Dendritic cell treated with granulocyte-macrophage colony-stimulating factor and Interleukin-4, amounts not matched to agents 40 ng/mL and 50 ng/mL, for 4 days (primary cell): ENCODE measurements at regions not wholly inside any gene's neighbourhood (a gene's known extent, or its start where the extent isn't known, plus 50 kb on each side); places are given as distances from the start of the nearest gene placed in this dataset.

Experiments
- H3K27ac Mint-ChIP-seq: one replicate; pipeline ENCODE4 v1.8.0; 2022; ENCODE audit warnings: mild to moderate bottlenecking, mixed read lengths
- H3K27me3 Mint-ChIP-seq: one replicate; pipeline ENCODE4 v1.8.0; 2022; ENCODE audit warnings: mild to moderate bottlenecking, mixed read lengths
- H3K36me3 Mint-ChIP-seq: one replicate; pipeline ENCODE4 v1.8.0; 2022; ENCODE audit warnings: low read depth, mixed read lengths
- H3K4me1 Mint-ChIP-seq: one replicate; pipeline ENCODE4 v1.8.0; 2022; ENCODE audit warnings: low read depth, mixed read lengths
- H3K4me3 Mint-ChIP-seq: one replicate; pipeline ENCODE4 v1.8.0; 2022; ENCODE audit warnings: mild to moderate bottlenecking, moderate library complexity, mixed read lengths
- H3K9me3 Mint-ChIP-seq: one replicate; pipeline ENCODE4 v1.8.0; 2022; ENCODE audit warnings: mixed read lengths
- intact Hi-C: fragments of 100-400 bp; cut with micrococcal nuclease; formaldehyde crosslinking; loops from one replicate; pipeline ENCODE4 v1.15.0; 2022

GRCh38 chrX:113966791-113967190 lies 617.1 kb upstream of the HTR2C start:
- Mint-ChIP-seq H3K27ac (no peak overlapping the region), H3K27me3 (no peaks in the 10 kb centered on the region), H3K36me3 (no peaks in the 10 kb centered on the region), H3K9me3 (no peaks in the 10 kb centered on the region), H3K4me1 (peaks cover 9% of the 10 kb centered on the region), H3K4me3 (no peak overlapping the region)
- intact Hi-C loops = no loop called here

GRCh38 chrX:113962343-113962742 lies 621.5 kb upstream of the HTR2C start:
- no peaks in the 10 kb centered on the region for H3K27me3 Mint-ChIP-seq
- no peaks in the 10 kb centered on the region for H3K36me3 Mint-ChIP-seq
- intact Hi-C loops = no loop called here
- no peak overlapping the region for H3K4me3 Mint-ChIP-seq
- H3K9me3 Mint-ChIP-seq = no peaks in the 10 kb centered on the region
- no peak overlapping the region for H3K27ac Mint-ChIP-seq
- no peaks in the 10 kb centered on the region for H3K4me1 Mint-ChIP-seq

- peaks cover under 1% of the 10 kb centered on the region for H3K4me1 Mint-ChIP-seq
Observed at GRCh38 chrX:113959912-113960626, 623.8 kb upstream of the HTR2C start.

DNA sequence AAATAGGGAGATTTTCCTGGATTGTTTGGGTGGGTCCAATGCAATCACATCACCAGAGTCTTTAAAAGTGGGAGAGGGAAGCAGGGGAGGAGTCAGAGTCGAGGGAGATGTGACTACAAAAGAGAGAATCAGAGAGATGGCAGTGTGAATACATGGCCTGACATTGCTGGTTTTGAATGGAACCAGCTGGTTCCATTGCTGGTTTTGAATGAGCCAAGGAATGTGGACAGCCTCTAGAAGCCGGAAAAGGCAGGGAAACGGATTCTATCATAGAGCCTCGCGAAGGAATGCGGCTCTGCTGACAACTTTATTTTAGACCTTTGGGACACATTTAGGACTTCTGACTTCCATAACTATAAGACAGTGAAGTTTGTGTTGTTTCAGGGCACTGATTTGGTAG lies 627.0 kb upstream of the HTR2C start:
- intact Hi-C loops = no loop called here
- no peak overlapping the region for H3K4me3 Mint-ChIP-seq
- H3K27me3 Mint-ChIP-seq = no peaks in the 10 kb centered on the region
- H3K4me1 Mint-ChIP-seq = peaks cover 12% of the 10 kb centered on the region
- H3K9me3 Mint-ChIP-seq = peaks cover 1% of the 10 kb centered on the region
- no peaks in the 10 kb centered on the region for H3K36me3 Mint-ChIP-seq
- H3K27ac Mint-ChIP-seq = no peak overlapping the region

More at GRCh38 chrX:113959912-113960626, 623.8 kb upstream of the HTR2C start:
- intact Hi-C loops = no loop called here
- H3K4me3 Mint-ChIP-seq = no peak overlapping the region
- H3K9me3 Mint-ChIP-seq = no peaks in the 10 kb centered on the region
- no peaks in the 10 kb centered on the region for H3K36me3 Mint-ChIP-seq
- no peaks in the 10 kb centered on the region for H3K27me3 Mint-ChIP-seq
- no peak overlapping the region for H3K27ac Mint-ChIP-seq

DNA sequence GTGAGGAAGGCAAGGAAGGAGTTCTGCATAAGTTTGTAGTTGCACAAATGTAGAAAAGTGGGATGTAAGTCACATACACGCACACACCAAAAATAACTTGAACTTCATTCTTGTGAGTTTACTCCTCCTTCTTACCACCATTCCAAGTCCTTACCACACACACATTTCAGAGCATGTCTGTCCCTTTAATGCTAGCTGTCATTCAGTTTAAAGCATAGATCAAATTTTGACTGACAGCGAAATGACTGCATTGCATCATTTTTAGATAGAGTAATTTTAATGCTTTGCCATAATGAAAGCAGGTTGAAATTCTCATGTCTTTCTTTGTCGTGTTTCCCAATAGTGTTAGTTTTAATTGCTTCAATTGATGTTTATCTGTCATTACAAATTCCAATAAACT lies 629.6 kb upstream of the HTR2C start:
- Mint-ChIP-seq H3K4me1 (peaks cover 12% of the 10 kb centered on the region), H3K36me3 (no peaks in the 10 kb centered on the region), H3K27me3 (no peaks in the 10 kb centered on the region), H3K9me3 (peaks cover 8% of the 10 kb centered on the region), H3K27ac (no peak overlapping the region), H3K4me3 (no peak overlapping the region)
- intact Hi-C loops = no loop called here

DNA sequence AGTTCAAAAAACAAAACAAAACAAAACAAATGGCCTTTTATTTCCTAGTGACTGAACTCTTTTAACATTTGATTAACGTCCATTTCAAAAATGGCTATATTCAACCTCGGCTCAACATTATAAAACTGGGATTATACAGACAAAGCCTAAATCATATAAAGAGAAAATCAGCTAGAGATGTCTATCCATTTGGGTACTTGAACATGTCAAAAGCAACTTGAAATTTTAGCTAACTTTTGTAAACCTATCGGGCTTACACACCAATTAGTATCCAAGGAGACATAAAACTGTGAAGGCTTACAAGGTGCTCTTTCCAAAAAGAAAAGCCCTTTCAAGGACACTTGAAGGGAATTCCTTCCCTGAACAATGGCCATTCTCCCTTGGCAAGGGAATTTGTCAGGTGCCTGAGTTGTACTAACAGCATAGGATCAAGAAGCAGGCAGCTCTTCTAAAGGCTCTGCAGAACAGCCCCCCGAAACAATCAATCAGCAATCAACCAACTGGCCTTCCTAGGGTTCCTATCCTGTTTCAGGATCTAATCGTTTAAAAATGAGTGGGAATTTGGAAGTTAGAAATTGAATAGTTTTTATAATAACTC lies 633.7 kb upstream of the HTR2C start:
- H3K36me3 Mint-ChIP-seq = no peaks in the 10 kb centered on the region
- intact Hi-C loops = no loop called here
- no peak overlapping the region for H3K27ac Mint-ChIP-seq
- no peak overlapping the region for H3K4me3 Mint-ChIP-seq
- H3K9me3 Mint-ChIP-seq = peaks cover 8% of the 10 kb centered on the region
- H3K27me3 Mint-ChIP-seq = no peaks in the 10 kb centered on the region
- peaks cover 12% of the 10 kb centered on the region for H3K4me1 Mint-ChIP-seq

DNA sequence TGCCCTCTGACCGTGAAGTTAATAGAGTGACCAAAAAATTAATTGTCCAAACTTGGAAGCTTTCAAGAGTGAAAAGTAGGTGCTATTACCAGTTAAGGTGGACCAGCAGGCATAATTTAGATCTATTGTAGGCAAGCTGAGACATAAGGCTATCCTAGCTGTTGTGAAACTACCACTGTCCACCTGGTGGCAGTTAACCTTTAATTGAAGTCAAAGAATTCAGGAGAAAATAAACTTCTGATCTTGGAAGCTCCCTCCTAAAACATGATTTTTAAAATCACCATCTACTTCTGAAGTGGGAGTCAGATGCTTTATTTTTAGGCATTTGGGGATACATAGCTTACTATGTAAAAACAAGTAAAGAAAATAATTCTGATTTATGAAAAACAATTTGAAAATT lies 636.3 kb upstream of the HTR2C start:
- Mint-ChIP-seq H3K27ac (no peak overlapping the region), H3K9me3 (peaks cover 8% of the 10 kb centered on the region), H3K4me1 (no peaks in the 10 kb centered on the region), H3K4me3 (no peak overlapping the region), H3K36me3 (no peaks in the 10 kb centered on the region), H3K27me3 (no peaks in the 10 kb centered on the region)
- intact Hi-C loops = no loop called here

- peaks cover 9% of the 10 kb centered on the region for H3K4me1 Mint-ChIP-seq
- intact Hi-C loops = no loop called here
- no peaks in the 10 kb centered on the region for H3K36me3 Mint-ChIP-seq
- no peaks in the 10 kb centered on the region for H3K27me3 Mint-ChIP-seq
- no peak overlapping the region for H3K27ac Mint-ChIP-seq
- H3K9me3 Mint-ChIP-seq = no peaks in the 10 kb centered on the region
- H3K4me3 Mint-ChIP-seq = no peak overlapping the region
Observed at GRCh38 chrX:113935518-113935917, 648.4 kb upstream of the HTR2C start.

GRCh38 chrX:113933931-113934330 lies 650.0 kb upstream of the HTR2C start:
- Mint-ChIP-seq H3K4me1 (peaks cover 9% of the 10 kb centered on the region), H3K4me3 (no peak overlapping the region), H3K27ac (no peak overlapping the region), H3K9me3 (no peaks in the 10 kb centered on the region), H3K36me3 (no peaks in the 10 kb centered on the region), H3K27me3 (no peaks in the 10 kb centered on the region)
- intact Hi-C loops = no loop called here

DNA sequence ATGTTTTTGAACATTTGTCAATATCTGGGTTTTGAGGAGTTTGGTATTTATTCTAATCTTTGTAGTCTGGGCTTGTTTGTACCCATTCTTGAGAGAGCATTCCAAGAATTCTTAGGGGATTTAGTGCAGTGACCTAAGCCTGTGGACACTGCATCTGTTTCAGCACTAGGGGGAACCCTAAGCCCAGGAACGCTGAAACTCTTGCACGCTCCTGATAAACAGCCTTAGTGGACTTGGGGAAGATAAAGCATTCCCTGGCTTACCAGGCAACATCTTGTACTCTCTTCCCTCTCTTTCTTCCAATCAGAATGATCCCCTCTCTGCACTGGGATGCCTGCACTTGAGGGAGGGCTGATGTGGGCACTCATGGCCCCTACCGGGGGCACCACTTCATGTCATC lies 654.9 kb upstream of the HTR2C start:
- Mint-ChIP-seq H3K36me3 (no peaks in the 10 kb centered on the region), H3K4me1 (no peaks in the 10 kb centered on the region), H3K27me3 (no peaks in the 10 kb centered on the region), H3K9me3 (no peaks in the 10 kb centered on the region), H3K27ac (no peak overlapping the region), H3K4me3 (no peak overlapping the region)
- intact Hi-C loops = loop anchor here (1.0 kb wide), 1 partner anchor 146 kb away; no protein-coding TSS in a partner anchor

GRCh38 chrX:113920661-113921060 lies 663.2 kb upstream of the HTR2C start:
- H3K4me1 Mint-ChIP-seq = no peaks in the 10 kb centered on the region
- H3K4me3 Mint-ChIP-seq = no peak overlapping the region
- no peaks in the 10 kb centered on the region for H3K9me3 Mint-ChIP-seq
- no peak overlapping the region for H3K27ac Mint-ChIP-seq
- H3K27me3 Mint-ChIP-seq = no peaks in the 10 kb centered on the region
- intact Hi-C loops = no loop called here
- no peaks in the 10 kb centered on the region for H3K36me3 Mint-ChIP-seq

DNA sequence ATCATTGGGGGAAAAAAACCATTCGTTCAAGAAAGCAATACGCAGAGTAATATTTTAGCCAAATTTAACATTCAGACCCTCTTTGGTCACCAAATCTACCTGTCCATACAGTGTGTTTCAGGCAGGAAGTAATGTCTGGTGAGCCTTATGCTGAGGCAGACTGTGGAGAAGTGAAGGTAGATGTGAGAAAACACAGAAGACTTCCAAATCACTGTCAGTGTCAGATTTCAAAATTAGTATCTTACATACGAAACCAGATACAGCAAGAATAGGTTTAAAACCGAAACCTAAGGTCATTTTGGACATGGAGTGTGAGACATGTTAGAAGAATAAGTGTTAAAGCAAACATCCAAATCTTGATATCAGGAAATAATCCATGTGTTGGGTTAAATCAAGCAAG lies 664.5 kb upstream of the HTR2C start:
- H3K36me3 Mint-ChIP-seq = no peaks in the 10 kb centered on the region
- intact Hi-C loops = no loop called here
- no peaks in the 10 kb centered on the region for H3K4me1 Mint-ChIP-seq
- no peak overlapping the region for H3K4me3 Mint-ChIP-seq
- H3K9me3 Mint-ChIP-seq = no peaks in the 10 kb centered on the region
- H3K27ac Mint-ChIP-seq = no peak overlapping the region
- no peaks in the 10 kb centered on the region for H3K27me3 Mint-ChIP-seq

GRCh38 chrX:113906168-113906567 lies 677.7 kb upstream of the HTR2C start:
- Mint-ChIP-seq H3K4me3 (no peak overlapping the region), H3K27ac (no peak overlapping the region), H3K4me1 (no peaks in the 10 kb centered on the region), H3K9me3 (no peaks in the 10 kb centered on the region), H3K36me3 (no peaks in the 10 kb centered on the region), H3K27me3 (no peaks in the 10 kb centered on the region)
- intact Hi-C loops = no loop called here

GRCh38 chrX:113892891-113893290 lies 691.0 kb upstream of the HTR2C start:
- intact Hi-C loops = no loop called here
- no peaks in the 10 kb centered on the region for H3K27me3 Mint-ChIP-seq
- no peak overlapping the region for H3K27ac Mint-ChIP-seq
- no peaks in the 10 kb centered on the region for H3K4me1 Mint-ChIP-seq
- H3K9me3 Mint-ChIP-seq = peaks cover 22% of the 10 kb centered on the region
- no peak overlapping the region for H3K4me3 Mint-ChIP-seq
- H3K36me3 Mint-ChIP-seq = no peaks in the 10 kb centered on the region

DNA sequence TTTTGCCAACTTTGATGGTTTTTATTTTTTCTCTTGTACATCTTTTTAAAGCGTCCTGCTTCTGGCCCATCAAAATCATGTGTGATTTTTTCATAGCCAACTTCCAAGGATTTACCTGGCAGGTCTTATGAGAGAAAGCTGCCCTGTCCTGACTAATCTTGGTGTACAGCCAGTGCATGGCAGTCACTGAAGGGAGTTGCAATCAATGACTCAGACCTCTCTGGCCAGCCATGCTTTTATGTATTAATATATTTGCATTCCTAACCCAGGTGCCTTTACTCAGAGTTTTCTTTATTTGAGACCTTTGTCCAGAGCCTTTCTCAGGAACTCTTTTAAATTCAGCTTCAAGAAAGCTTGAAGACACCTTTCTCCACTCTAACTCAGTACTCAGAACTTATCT lies 691.5 kb upstream of the HTR2C start:
- Mint-ChIP-seq H3K4me3 (no peak overlapping the region), H3K36me3 (no peaks in the 10 kb centered on the region), H3K27me3 (no peaks in the 10 kb centered on the region), H3K9me3 (peaks cover 19% of the 10 kb centered on the region), H3K4me1 (no peaks in the 10 kb centered on the region), H3K27ac (no peak overlapping the region)
- intact Hi-C loops = no loop called here
